H9 (cell line): ENCODE measurements at regions not wholly inside any gene's neighbourhood (a gene's known extent, or its start where the extent isn't known, plus 50 kb on each side); places are given as distances from the start of the nearest gene placed in this dataset.

Experiments
- DNase-seq: peaks from one replicate; pipeline ENCODE4 v3.0.0-alpha.2; 2017
- H2AFZ ChIP-seq: one replicate; pipeline ENCODE4 v1.6.1; 2013; ENCODE audit warnings: mild to moderate bottlenecking, low read length, control low read depth, moderate library complexity
- H2AK5ac ChIP-seq: 2 replicates; pipeline ENCODE4 v1.6.1; 2013; ENCODE audit warnings: low read length, control low read depth, mixed read lengths; ENCODE audit not compliant: insufficient read length
- H2BK120ac ChIP-seq: one replicate; pipeline ENCODE4 v1.6.1; 2013; ENCODE audit warnings: low read depth, mild to moderate bottlenecking, low read length, control low read depth, inconsistent platforms; ENCODE audit not compliant: poor library complexity, severe bottlenecking
- H2BK12ac ChIP-seq: 2 replicates; pipeline ENCODE4 v1.6.1; 2013; ENCODE audit warnings: low read length, control low read depth, mixed read lengths, low read depth; ENCODE audit not compliant: insufficient read length
- H2BK15ac ChIP-seq: 2 replicates; pipeline ENCODE4 v1.6.1; 2013; ENCODE audit warnings: low read depth, low read length, control low read depth
- H2BK20ac ChIP-seq: one replicate; pipeline ENCODE4 v1.6.1; 2013; ENCODE audit warnings: low read depth, mild to moderate bottlenecking, low read length, control low read depth, inconsistent platforms; ENCODE audit not compliant: poor library complexity, severe bottlenecking
- H2BK5ac ChIP-seq: 2 replicates; pipeline ENCODE4 v1.6.1; 2013; ENCODE audit warnings: low read length, control low read depth, mixed read lengths; ENCODE audit not compliant: insufficient read length
- H3K14ac ChIP-seq: 2 replicates; pipeline ENCODE4 v1.6.1; 2013; ENCODE audit warnings: low read length, control low read depth; ENCODE audit not compliant: insufficient read depth
- H3K18ac ChIP-seq: 2 replicates; pipeline ENCODE4 v1.6.1; 2013; ENCODE audit warnings: low read depth, mild to moderate bottlenecking, mixed read lengths, low read length, control low read depth; ENCODE audit not compliant: insufficient read length
- H3K23ac ChIP-seq: 2 replicates; pipeline ENCODE4 v1.6.1; 2013; ENCODE audit warnings: low read length, control low read depth, mixed read lengths, low read depth; ENCODE audit not compliant: insufficient read length
- H3K23me2 ChIP-seq: 2 replicates; pipeline ENCODE4 v1.6.1; 2013; ENCODE audit warnings: low read depth, mild to moderate bottlenecking, mixed read lengths, low read length, control low read depth; ENCODE audit not compliant: insufficient read length, poor library complexity, severe bottlenecking
- H3K27ac ChIP-seq: 2 replicates; pipeline ENCODE4 v1.5.1; 2013; ENCODE audit warnings: low read length, control low read depth, mixed read lengths, low read depth; ENCODE audit not compliant: insufficient read length
- H3K27me3 ChIP-seq: 2 replicates; pipeline ENCODE4 v1.6.1; 2013; ENCODE audit warnings: low read length, control low read depth, inconsistent platforms; ENCODE audit not compliant: insufficient read depth
- H3K4ac ChIP-seq: 2 replicates; pipeline ENCODE4 v1.6.1; 2013; ENCODE audit warnings: low read depth, mild to moderate bottlenecking, control low read depth, inconsistent platforms, low read length, moderate library complexity
- H3K4me1 ChIP-seq: 2 replicates; pipeline ENCODE4 v1.6.1; 2013; ENCODE audit warnings: low read length, control low read depth, inconsistent platforms; ENCODE audit not compliant: insufficient read depth
- H3K4me2 ChIP-seq: 2 replicates; pipeline ENCODE4 v1.6.1; 2013; ENCODE audit warnings: low read length, control low read depth, mixed read lengths; ENCODE audit not compliant: insufficient read length, insufficient read depth
- H3K56ac ChIP-seq: 2 replicates; pipeline ENCODE4 v1.6.1; 2013; ENCODE audit warnings: low read depth, mild to moderate bottlenecking, mixed read lengths, low read length, control low read depth; ENCODE audit not compliant: insufficient read length
- H3K79me1 ChIP-seq: 2 replicates; pipeline ENCODE4 v1.6.1; 2013; ENCODE audit warnings: low read depth, mild to moderate bottlenecking, moderate library complexity, low read length, control low read depth, inconsistent platforms; ENCODE audit not compliant: insufficient read depth, poor library complexity, severe bottlenecking
- H3K79me2 ChIP-seq: 2 replicates; pipeline ENCODE4 v1.6.1; 2013; ENCODE audit warnings: low read length, control low read depth, inconsistent platforms; ENCODE audit not compliant: insufficient read depth
- H3K9ac ChIP-seq: 2 replicates; pipeline ENCODE4 v1.6.1; 2013; ENCODE audit warnings: low read length, control low read depth, mixed read lengths; ENCODE audit not compliant: insufficient read length; ENCODE audit errors: extremely low read depth
- H3K9me3 ChIP-seq: one replicate; pipeline ENCODE4 v1.6.1; 2013; ENCODE audit warnings: low read depth, low read length, inconsistent platforms; ENCODE audit not compliant: control insufficient read depth
- H3T11ph ChIP-seq: one replicate; pipeline ENCODE4 v1.6.1; 2013; ENCODE audit warnings: mild to moderate bottlenecking, low read length, control low read depth, inconsistent platforms
- H4K20me1 ChIP-seq: one replicate; pipeline ENCODE4 v1.6.1; 2013; ENCODE audit not compliant: control insufficient read depth, insufficient read length, insufficient read depth
- H4K5ac ChIP-seq: 2 replicates; pipeline ENCODE4 v1.6.1; 2013; ENCODE audit warnings: low read depth, mild to moderate bottlenecking, mixed read lengths, low read length, control low read depth; ENCODE audit not compliant: insufficient read length
- H4K8ac ChIP-seq: replicated peaks from 2 replicates; pipeline ENCODE4 v1.6.1; 2013; ENCODE audit warnings: low read length, control low read depth, mixed read lengths, low read depth; ENCODE audit not compliant: insufficient read length
- H4K91ac ChIP-seq: 2 replicates; pipeline ENCODE4 v1.6.1; 2013; ENCODE audit warnings: low read depth, mild to moderate bottlenecking, moderate library complexity, mixed read lengths, low read length, control low read depth; ENCODE audit not compliant: insufficient read length
- H3K27ac Mint-ChIP-seq, 3 experiments: 2 replicates in 2 of 3; 3 replicates in 1 of 3; pipeline ENCODE4 v1.8.0; 2020 to 2021; ENCODE audit warnings: mixed read lengths in 3 of 3, mild to moderate bottlenecking in 1 of 3, moderate library complexity in 1 of 3
- H3K27me3 Mint-ChIP-seq: 2 replicates; pipeline ENCODE4 v1.8.0; 2021; ENCODE audit warnings: low read depth, mild to moderate bottlenecking, moderate library complexity, mixed read lengths
- H3K36me3 Mint-ChIP-seq, 3 experiments: 2 replicates in 2 of 3; 3 replicates in 1 of 3; pipeline ENCODE4 v1.8.0; 2020 to 2021; ENCODE audit warnings: low read depth in 3 of 3, mixed read lengths in 3 of 3; ENCODE audit not compliant: insufficient read depth in 1 of 3
- H3K4me1 Mint-ChIP-seq, 2 experiments: 2 replicates each; pipeline ENCODE4 v1.8.0; 2020; ENCODE audit warnings: mixed read lengths in 2 of 2
- H3K4me3 Mint-ChIP-seq, 2 experiments: 2 replicates in 1 of 2; 3 replicates in 1 of 2; pipeline ENCODE4 v1.8.0; 2020 to 2021; ENCODE audit warnings: mild to moderate bottlenecking in 2 of 2, mixed read lengths in 2 of 2, moderate library complexity in 1 of 2
- H3K9me3 Mint-ChIP-seq, 2 experiments: 2 replicates in 1 of 2; 3 replicates in 1 of 2; pipeline ENCODE4 v1.8.0; 2020; ENCODE audit warnings: mild to moderate bottlenecking in 2 of 2, mixed read lengths in 2 of 2, moderate library complexity in 1 of 2
- CTCF ChIP-seq: fragments of 200-600 bp; sonication (generic); conservative IDR thresholded peaks from 3 replicates; pipeline ENCODE4 v1.8.0; 2021; ENCODE audit warnings: antibody characterized with exemption, mild to moderate bottlenecking
- WGBS: extraction: QIAGEN DNeasy Blood & Tissue Kit; methylation state at CpG from one replicate; pipeline ENCODE4 v1.1.7; 2013; ENCODE audit warnings: missing lambda C conversion rate, low lambda C conversion rate, mixed read lengths; ENCODE audit not compliant: insufficient read length; ENCODE audit errors: extremely low coverage; 5-methylcytosine and 5-hydroxymethylcytosine counted together

GRCh38 chr9:90121762-90122161 is 517.0 kb downstream of the GADD45G start:
- Histone ChIP-seq H2BK120ac (no peak overlapping the region), H3K27me3 (no peaks in the 10 kb centered on the region; the same call in 1 of the 2 replicates), H4K91ac (no peak overlapping the region), H3K9ac (no peak overlapping the region), H4K20me1 (no peaks in the 10 kb centered on the region), H3K27ac (no peak overlapping the region), H2AFZ (no peak overlapping the region), H3T11ph (no peak overlapping the region), H3K23me2 (no peaks in the 10 kb centered on the region), H3K79me1 (no peaks in the 10 kb centered on the region), H2BK20ac (no peak overlapping the region), H3K4me2 (no peak overlapping the region), H3K79me2 (no peaks in the 10 kb centered on the region), H4K8ac (no peak overlapping the region), H3K18ac (no peak overlapping the region), H3K9me3 (no peaks in the 10 kb centered on the region), H2BK5ac (no peak overlapping the region), H3K4me1 (no peaks in the 10 kb centered on the region), H3K23ac (no peak overlapping the region), H2BK15ac (no peak overlapping the region), H4K5ac (no peak overlapping the region), H3K14ac (no peak overlapping the region), H3K4ac (no peak overlapping the region), H3K56ac (no peak overlapping the region), H2AK5ac (no peak overlapping the region), H2BK12ac (no peak overlapping the region)
- peaks cover 3 to 13% (median 3%) of the 10 kb centered on the region in 3 experiments; a peak in 6 of 7 replicates for H3K36me3 Mint-ChIP-seq
- H3K27ac Mint-ChIP-seq: no peak overlapping the region
- DNase-seq: no peak
- no peak overlapping the region for H3K4me3 Mint-ChIP-seq
- TF ChIP-seq CTCF: no peak
- peaks cover 0 to 6% of the 10 kb centered on the region in 2 experiments; a peak in 2 of 4 replicates for H3K4me1 Mint-ChIP-seq
- WGBS: no CpG with 5 or more reads among the region's 7 CpGs
- H3K9me3 Mint-ChIP-seq: peaks cover 13 to 14% of the 10 kb centered on the region in 2 experiments; a peak in 4 of 5 replicates
- no peaks in the 10 kb centered on the region for H3K27me3 Mint-ChIP-seq
